ENCODE measurements at regions not wholly inside any gene's neighbourhood (a gene's known extent, or its start where the extent isn't known, plus 50 kb on each side); places are given as distances from the start of the nearest gene placed in this dataset.

GRCh38 chr4:27921231-27921630 is 1060.6 kb downstream of the STIM2 start:
- TF ChIP-seq POLR2AphosphoS5 (IDR thresholded peaks at IDR 0.05) (no peak), CTCF (IDR thresholded peaks at IDR 0.05) (no peak), POLR2A (IDR thresholded peaks at IDR 0.05) (no peak), EP300 (IDR thresholded peaks at IDR 0.05) (no peak)
